Endodermal cell (in vitro differentiated cells): ENCODE measurements at regions not wholly inside any gene's neighbourhood (a gene's known extent, or its start where the extent isn't known, plus 50 kb on each side); places are given as distances from the start of the nearest gene placed in this dataset.
A peak's percentile ranks its signal among the peaks of the same experiment; 100 is the strongest.

Experiments used
- DNase-seq: peaks from one replicate; pipeline ENCODE4 v3.0.0-alpha.2; 2017
- H3K27ac ChIP-seq: 2 replicates; pipeline ENCODE4 v1.5.1; 2013; ENCODE audit warnings: mild to moderate bottlenecking, low read depth, low read length, moderate library complexity
- H3K27me3 ChIP-seq: 2 replicates; pipeline ENCODE4 v1.6.1; 2013; ENCODE audit warnings: mild to moderate bottlenecking, low read length, moderate library complexity; ENCODE audit not compliant: insufficient read depth, control insufficient read depth, poor library complexity, severe bottlenecking
- H3K36me3 ChIP-seq: 2 replicates; pipeline ENCODE4 v1.7.0; 2013; ENCODE audit warnings: mild to moderate bottlenecking, low read length, moderate library complexity; ENCODE audit not compliant: control insufficient read depth, insufficient read depth
- H3K4me1 ChIP-seq: one replicate; pipeline ENCODE4 v1.7.0; 2013; ENCODE audit warnings: low read length; ENCODE audit not compliant: control insufficient read depth, insufficient read depth
- H3K4me3 ChIP-seq: 2 replicates; pipeline ENCODE4 v1.5.1; 2013; ENCODE audit warnings: mild to moderate bottlenecking, low read length, moderate library complexity
- H3K9ac ChIP-seq: 2 replicates; pipeline ENCODE4 v1.6.1; 2013; ENCODE audit warnings: mild to moderate bottlenecking, low read length, moderate library complexity; ENCODE audit not compliant: poor library complexity, severe bottlenecking; ENCODE audit errors: extremely low read depth
- H3K9me3 ChIP-seq: 2 replicates; pipeline ENCODE4 v1.6.1; 2013; ENCODE audit warnings: mild to moderate bottlenecking, low read length, moderate library complexity; ENCODE audit not compliant: control insufficient read depth
- H3K27ac Mint-ChIP-seq: 2 replicates; pipeline ENCODE4 v1.8.0; 2020; ENCODE audit warnings: mixed read lengths
- H3K27me3 Mint-ChIP-seq: 2 replicates; pipeline ENCODE4 v1.8.0; 2021; ENCODE audit warnings: mild to moderate bottlenecking, mixed read lengths; ENCODE audit not compliant: insufficient read depth
- H3K36me3 Mint-ChIP-seq: 2 replicates; pipeline ENCODE4 v1.8.0; 2020; ENCODE audit warnings: low read depth, mixed read lengths
- H3K4me1 Mint-ChIP-seq: 2 replicates; pipeline ENCODE4 v1.8.0; 2020; ENCODE audit warnings: mixed read lengths
- H3K4me3 Mint-ChIP-seq: 2 replicates; pipeline ENCODE4 v1.8.0; 2020; ENCODE audit warnings: mild to moderate bottlenecking, moderate library complexity, mixed read lengths
- H3K9me3 Mint-ChIP-seq: 2 replicates; pipeline ENCODE4 v1.8.0; 2020; ENCODE audit warnings: mild to moderate bottlenecking, mixed read lengths
- CTCF ChIP-seq: fragments of 200-600 bp; sonication (generic); conservative IDR thresholded peaks from 2 replicates; pipeline ENCODE4 v1.5.0; 2021; ENCODE audit warnings: antibody characterized with exemption, mild to moderate bottlenecking
- WGBS, 2 experiments: methylation state at CpG; one replicate each; pipeline versions ENCODE4 v1.1.5 to v1.1.7; 2013; ENCODE audit warnings: missing lambda C conversion rate in 2 of 2, mixed read lengths in 1 of 2; ENCODE audit not compliant: insufficient coverage in 1 of 2, insufficient read length in 1 of 2; 5-methylcytosine and 5-hydroxymethylcytosine counted together

GRCh38 chr21:34020005-34020847 is 53.2 kb upstream of the MRPS6 start:
- WGBS, 2 experiments = 61 to 68% methylated on average over 3 to 5 of the region's 6 CpGs
- TF ChIP-seq CTCF = peak; percentile 31
- Histone ChIP-seq H3K4me1 (peaks cover 6% of the 10 kb centered on the region), H3K9me3 (peaks cover 10% of the 10 kb centered on the region), H3K36me3 (no peaks in the 10 kb centered on the region), H3K27me3 (no peaks in the 10 kb centered on the region), H3K4me3 (no peak overlapping the region), H3K27ac (no peak overlapping the region), H3K9ac (no peak overlapping the region)
- no peak for DNase-seq
- Mint-ChIP-seq H3K27ac (no peak overlapping the region), H3K4me3 (no peak overlapping the region), H3K4me1 (peaks cover 6% of the 10 kb centered on the region), H3K27me3 (no peaks in the 10 kb centered on the region), H3K36me3 (no peaks in the 10 kb centered on the region), H3K9me3 (peaks cover 6% of the 10 kb centered on the region)

GRCh38 chr21:34019402-34019801 is 54.0 kb upstream of the MRPS6 start:
- TF ChIP-seq CTCF = no peak
- Histone ChIP-seq H3K9ac (no peak overlapping the region), H3K27ac (no peak overlapping the region), H3K9me3 (peaks cover 10% of the 10 kb centered on the region), H3K4me3 (no peak overlapping the region), H3K27me3 (no peaks in the 10 kb centered on the region), H3K4me1 (peaks cover 6% of the 10 kb centered on the region), H3K36me3 (no peaks in the 10 kb centered on the region)
- 81 to 100% methylated on average over 1 of the region's 1 CpG for WGBS, 2 experiments
- Mint-ChIP-seq H3K36me3 (no peaks in the 10 kb centered on the region), H3K4me1 (peaks cover 6% of the 10 kb centered on the region), H3K27me3 (peaks cover 3% of the 10 kb centered on the region), H3K9me3 (peaks cover 12% of the 10 kb centered on the region), H3K4me3 (no peak overlapping the region), H3K27ac (no peak overlapping the region)
- no peak for DNase-seq

- Histone ChIP-seq H3K4me1 (peaks cover 6% of the 10 kb centered on the region), H3K27me3 (no peaks in the 10 kb centered on the region), H3K36me3 (no peaks in the 10 kb centered on the region), H3K9me3 (peaks cover 10% of the 10 kb centered on the region), H3K9ac (no peak overlapping the region), H3K27ac (no peak overlapping the region), H3K4me3 (no peak overlapping the region)
- peaks cover 17% of the 10 kb centered on the region for H3K9me3 Mint-ChIP-seq
- H3K27me3 Mint-ChIP-seq = peaks cover 5% of the 10 kb centered on the region
- DNase-seq = no peak
- WGBS, 2 experiments = 92 to 100% methylated on average over 1 of the region's 1 CpG
- no peak overlapping the region for H3K4me3 Mint-ChIP-seq
- TF ChIP-seq CTCF = no peak
- H3K4me1 Mint-ChIP-seq = peaks cover 6% of the 10 kb centered on the region
- H3K27ac Mint-ChIP-seq = no peak overlapping the region
- H3K36me3 Mint-ChIP-seq = no peaks in the 10 kb centered on the region
Observed at GRCh38 chr21:34018910-34019309, 54.5 kb upstream of the MRPS6 start.
